ENCODE measurements at regions not wholly inside any gene's neighbourhood (a gene's known extent, or its start where the extent isn't known, plus 50 kb on each side); places are given as distances from the start of the nearest gene placed in this dataset.

GRCh38 chr13:105031306-105031705 is 1504.2 kb downstream of the EFNB2 start (continued):
- TF ChIP-seq FOSL1 (IDR thresholded peaks at IDR 0.05; ENCODE audit: insufficient read depth, low read depth, low read length): no peak

GRCh38 chr13:105030851-105031250 is 1504.6 kb downstream of the EFNB2 start:
- H3K4me2 ChIP-seq (ENCODE audit: insufficient read depth in 1 of 2, low read depth in 2 of 2, low read length in 2 of 2): no peak overlapping the region
- H3K27me3 ChIP-seq (replicated peaks in 1 of 4; ENCODE audit: control insufficient read depth in 3 of 4, extremely low read depth in 1 of 4, insufficient read depth in 3 of 4, low read length in 3 of 4): no peaks in the 10 kb centered on the region
- H3K4ac ChIP-seq (replicated peaks; ENCODE audit: insufficient read length, low read depth, low read length): no peak overlapping the region
- CTCF ChIA-PET (ENCODE audit: partially characterized antibody): no interaction called here
- no peak overlapping the region for H2BK12ac ChIP-seq (ENCODE audit: low read depth, low read length)
- 97% methylated on average over 3 of the region's 3 CpGs; no CpG with 5 or more reads in 1 of the 2 experiments for WGBS, 2 experiments (ENCODE audit: extremely low coverage in 1 of 2, insufficient coverage in 1 of 2, insufficient read length in 1 of 2, insufficient replicate concordance in 2 of 2, low coverage in 1 of 2, low lambda C conversion rate in 2 of 2, missing lambda C conversion rate in 1 of 2)
- no peak overlapping the region for H2BK120ac ChIP-seq (replicated peaks; ENCODE audit: low read depth, low read length)
- no peaks in the 10 kb centered on the region for H3K79me2 ChIP-seq (ENCODE audit: control insufficient read depth in 1 of 2, insufficient read depth in 2 of 2, low read length in 2 of 2)
- H3K9me3 ChIP-seq (ENCODE audit: insufficient read depth in 2 of 2, low read depth in 1 of 2, low read length in 1 of 2): no peaks in the 10 kb centered on the region
- no peak overlapping the region for H3K23ac ChIP-seq (ENCODE audit: insufficient read length)
- no peak overlapping the region for H2AK5ac ChIP-seq (ENCODE audit: low read depth, low read length)
- H3K4me3 ChIP-seq (ENCODE audit: extremely low read depth in 1 of 4, insufficient read depth in 2 of 4, low read depth in 3 of 4, low read length in 4 of 4): no peak overlapping the region
- no peaks in the 10 kb centered on the region for H3K79me1 ChIP-seq (ENCODE audit: low read depth, low read length)
- no peak overlapping the region for H4K5ac ChIP-seq (ENCODE audit: insufficient read length, low read depth, low read length)
- FAIRE-seq: no peak
- no peak overlapping the region for H2BK20ac ChIP-seq (ENCODE audit: low read length)
- no peak overlapping the region for H2BK15ac ChIP-seq (ENCODE audit: low read length)
- H4K91ac ChIP-seq (replicated peaks; ENCODE audit: insufficient read length, low read length): no peak overlapping the region
- H4K20me1 ChIP-seq (replicated peaks in 1 of 2; ENCODE audit: control insufficient read depth in 1 of 2, insufficient read depth in 2 of 2, low read length in 2 of 2): no peaks in the 10 kb centered on the region
- POLR2A ChIA-PET (ENCODE audit: partially characterized antibody): no interaction called here
- H3K36me3 ChIP-seq (ENCODE audit: control insufficient read depth in 2 of 4, insufficient read depth in 4 of 4, low read length in 3 of 4): no peaks in the 10 kb centered on the region
- no peak overlapping the region for H2BK5ac ChIP-seq (ENCODE audit: low read depth, low read length)
- no peak overlapping the region for H3K9ac ChIP-seq (replicated peaks in 1 of 4; ENCODE audit: extremely low read depth in 1 of 4, low read depth in 3 of 4, low read length in 3 of 4)
- no peak overlapping the region for H4K8ac ChIP-seq (ENCODE audit: extremely low read depth, insufficient read depth, low read length)
- no peak overlapping the region for H2AFZ ChIP-seq (ENCODE audit: low read length)
- H3K4me1 ChIP-seq (replicated peaks in 1 of 4; ENCODE audit: control insufficient read depth in 3 of 4, insufficient read depth in 4 of 4, low read length in 3 of 4): peaks cover 0 to 15% (median 2%) of the 10 kb centered on the region in 4 experiments; a peak in 2 of 7 replicates
- no peak overlapping the region for H3K14ac ChIP-seq (ENCODE audit: insufficient read length)
- no peak overlapping the region for H3K27ac ChIP-seq (ENCODE audit: low read depth, low read length)
- no peaks in the 10 kb centered on the region for H3K23me2 ChIP-seq (ENCODE audit: low read depth, low read length)
- DNase-seq (ENCODE audit: low read depth in 1 of 2, low spot score in 2 of 2): no peak
- H3K18ac ChIP-seq (ENCODE audit: extremely low read depth, low read length): no peak overlapping the region
- H3K56ac ChIP-seq (replicated peaks; ENCODE audit: insufficient read length, low read depth, low read length): no peak overlapping the region
- TF ChIP-seq JUND (IDR thresholded peaks at IDR 0.05; ENCODE audit: low read length) (no peak), TAF7 (optimal IDR thresholded peaks at IDR 0.05; ENCODE audit: borderline replicate concordance, low read depth, low read length) (no peak), TCF12 (IDR thresholded peaks at IDR 0.05; ENCODE audit: low read depth, low read length) (no peak), CHD2 (IDR thresholded peaks at IDR 0.05; ENCODE audit: low read length) (no peak), SP1 (IDR thresholded peaks at IDR 0.05; ENCODE audit: low read depth, low read length) (no peak), RNF2 (IDR thresholded peaks at IDR 0.05; ENCODE audit: borderline replicate concordance, low read depth, low read length, missing control alignments, poor library complexity, severe bottlenecking) (no peak), BRCA1 (IDR thresholded peaks at IDR 0.05; ENCODE audit: low read depth, low read length) (no peak), EGR1 (IDR thresholded peaks at IDR 0.05; ENCODE audit: borderline replicate concordance, low read depth, low read length) (no peak), ASH2L (IDR thresholded peaks at IDR 0.05; ENCODE audit: low read length) (no peak), CTCF (IDR thresholded peaks at IDR 0.05; ENCODE audit: control extremely low read depth in 1 of 3, insufficient read depth in 1 of 3, low read depth in 1 of 3, low read length in 3 of 3) (no peak)
